Endothelial cell of umbilical vein (primary cell): ENCODE measurements at regions not wholly inside any gene's neighbourhood (a gene's known extent, or its start where the extent isn't known, plus 50 kb on each side); places are given as distances from the start of the nearest gene placed in this dataset.

ENCODE experiments used
- BruUV-seq: library from RNA; stranded (reverse); fragments of 400-500 nt; replicated peaks from 2 replicates; lab custom pipeline; 2021; lab: Mats Ljungman, UMichigan
- CTCF ChIA-PET: fragments of 300-600, 350-600 bp; sonication (Branson Sonifier 250); formaldehyde crosslinking; loops from one replicate; lab custom pipeline; 2021; ENCODE audit warnings: antibody characterized with exemption, inconsistent platforms; lab: Charles Lee
- POLR2A ChIA-PET: fragments of 300-600, 350-600 bp; sonication (Branson Sonifier 250); formaldehyde crosslinking; loops from one replicate; lab custom pipeline; 2021; ENCODE audit warnings: antibody characterized with exemption, inconsistent platforms; lab: Charles Lee
- DNase-seq: peaks from one replicate; pipeline ENCODE4 v3.0.0-alpha.2; 2011; ENCODE audit warnings: low read depth, low spot score
- FAIRE-seq: peaks from 2 replicates; lab custom pipeline; 2011; peaks lifted over from hg19 to GRCh38; lab: Jason Lieb, UNC
- H2AFZ ChIP-seq: 2 replicates; pipeline ENCODE4 v1.6.0; 2012; ENCODE audit warnings: low read depth, low read length, control low read depth, inconsistent platforms
- H3K27ac ChIP-seq: 2 replicates; pipeline ENCODE4 v1.5.1; 2011; ENCODE audit warnings: low read depth, mild to moderate bottlenecking, control low read depth, low read length, moderate library complexity; ENCODE audit not compliant: insufficient read depth
- H3K27me3 ChIP-seq, 2 experiments: 2 replicates each; pipeline versions ENCODE4 v1.6.0 to v1.6.1; 2011; ENCODE audit warnings: low read length in 2 of 2, mixed read lengths in 1 of 2; ENCODE audit not compliant: control insufficient read depth in 2 of 2, insufficient read depth in 2 of 2
- H3K36me3 ChIP-seq, 2 experiments: 2 replicates in 1 of 2; 3 replicates in 1 of 2; pipeline ENCODE4 v1.5.1; 2011; ENCODE audit warnings: low read length in 2 of 2, mild to moderate bottlenecking in 1 of 2, moderate library complexity in 1 of 2; ENCODE audit not compliant: control insufficient read depth in 2 of 2, insufficient read depth in 2 of 2; ENCODE audit errors: extremely low read depth in 1 of 2
- H3K4me1 ChIP-seq: 3 replicates; pipeline ENCODE4 v1.5.1; 2011; ENCODE audit warnings: mild to moderate bottlenecking, low read length; ENCODE audit not compliant: control insufficient read depth, insufficient read depth; ENCODE audit errors: extremely low read depth
- H3K4me2 ChIP-seq: 2 replicates; pipeline ENCODE4 v1.6.1; 2011; ENCODE audit warnings: low read length, control low read depth, mixed read lengths; ENCODE audit not compliant: insufficient read depth
- H3K4me3 ChIP-seq, 3 experiments: fragments of 200-600 bp in 1 of 3; sonication (generic), shearing (Covaris generic) in 1 of 3; replicated peaks in 1 of 3; 2 replicates each; pipeline ENCODE4 v1.5.1; 2011 to 2016; ENCODE audit warnings: control low read depth in 3 of 3, low read length in 3 of 3, mild to moderate bottlenecking in 2 of 3, inconsistent platforms in 1 of 3, low read depth in 1 of 3, moderate library complexity in 1 of 3; ENCODE audit not compliant: insufficient read depth in 1 of 3
- H3K79me2 ChIP-seq: 2 replicates; pipeline ENCODE4 v1.6.0; 2012; ENCODE audit warnings: low read length, inconsistent platforms; ENCODE audit not compliant: control insufficient read depth, insufficient read depth
- H3K9ac ChIP-seq: replicated peaks from 2 replicates; pipeline ENCODE3; 2011; ENCODE audit warnings: low read length, control low read depth; ENCODE audit not compliant: insufficient read depth; ENCODE audit errors: extremely low read depth
- H3K9me1 ChIP-seq: replicated peaks from 3 replicates; pipeline ENCODE4 v1.6.0; 2011; ENCODE audit warnings: mild to moderate bottlenecking, low read length; ENCODE audit not compliant: control insufficient read depth, insufficient read depth; ENCODE audit errors: extremely low read depth
- H3K9me3 ChIP-seq: replicated peaks from 2 replicates; pipeline ENCODE4 v1.5.1; 2012; ENCODE audit warnings: low read length, inconsistent platforms; ENCODE audit not compliant: control insufficient read depth, insufficient read depth
- H4K20me1 ChIP-seq: replicated peaks from 2 replicates; pipeline ENCODE3; 2011; ENCODE audit warnings: mild to moderate bottlenecking, low read length; ENCODE audit not compliant: control insufficient read depth, insufficient read depth; ENCODE audit errors: extremely low read depth
- EZH2 ChIP-seq: IDR thresholded peaks from 2 replicates; pipeline ENCODE4 v1.6.1; 2012; ENCODE audit warnings: borderline replicate concordance, low read depth, mild to moderate bottlenecking, moderate library complexity, low read length, inconsistent platforms; ENCODE audit not compliant: severe bottlenecking
- FOS ChIP-seq: IDR thresholded peaks from 2 replicates; pipeline ENCODE4 v1.6.1; 2011; ENCODE audit warnings: mild to moderate bottlenecking, low read length, moderate library complexity, borderline replicate concordance; ENCODE audit not compliant: insufficient read depth
- GATA2 ChIP-seq: IDR thresholded peaks from 2 replicates; pipeline ENCODE4 v1.7.0; 2011; ENCODE audit warnings: low read depth, mild to moderate bottlenecking, moderate library complexity, mixed read lengths, low read length; ENCODE audit not compliant: insufficient read length, insufficient read depth
- JUN ChIP-seq: IDR thresholded peaks from 2 replicates; pipeline ENCODE4 v1.6.1; 2011; ENCODE audit warnings: borderline replicate concordance, low read depth; ENCODE audit not compliant: insufficient read length, insufficient read depth
- MYC ChIP-seq: IDR thresholded peaks from one replicate; pipeline ENCODE4 v1.6.1; 2011; ENCODE audit warnings: mild to moderate bottlenecking, low read depth, low read length
- POLR2A ChIP-seq: IDR thresholded peaks from 2 replicates; pipeline ENCODE4 v1.6.1; 2012; ENCODE audit warnings: low read depth, mild to moderate bottlenecking, control low read depth, low read length
- POLR2AphosphoS5 ChIP-seq: IDR thresholded peaks from 2 replicates; pipeline ENCODE4 v1.6.1; 2012; ENCODE audit warnings: low read depth, mild to moderate bottlenecking, control low read depth, low read length, moderate library complexity; ENCODE audit not compliant: insufficient read depth
- dilution Hi-C: fragments of 300-500 bp; cut with MboI; formaldehyde crosslinking; loops from one replicate; pipeline ENCODE4 v1.15.0; 2019; ENCODE audit warnings: low sequenced_read_pairs; ENCODE audit not compliant: extremely low pct_ligation_motif_present
- intact Hi-C: fragments of 100-400 bp; cut with micrococcal nuclease; formaldehyde crosslinking; loops from one replicate; pipeline ENCODE4 v1.10.0; 2022
- TF ChIP-seq, protein P1 (sequence below), 2 donors: IDR thresholded peaks; 1 replicate in 1 of 2; 2 replicates in 1 of 2; pipeline ENCODE4 v1.5.1; 2011; ENCODE audit warnings: low read length in 2 of 2, mild to moderate bottlenecking in 2 of 2, moderate library complexity in 2 of 2, control low read depth in 1 of 2, inconsistent platforms in 1 of 2, low read depth in 1 of 2; ENCODE audit not compliant: insufficient read depth in 1 of 2; ENCODE audit errors: extremely low read depth in 1 of 2
- TF ChIP-seq, protein P2 (sequence below): IDR thresholded peaks from 2 replicates; pipeline ENCODE4 v1.6.1; 2011; ENCODE audit not compliant: insufficient read depth, insufficient read length

DNA sequence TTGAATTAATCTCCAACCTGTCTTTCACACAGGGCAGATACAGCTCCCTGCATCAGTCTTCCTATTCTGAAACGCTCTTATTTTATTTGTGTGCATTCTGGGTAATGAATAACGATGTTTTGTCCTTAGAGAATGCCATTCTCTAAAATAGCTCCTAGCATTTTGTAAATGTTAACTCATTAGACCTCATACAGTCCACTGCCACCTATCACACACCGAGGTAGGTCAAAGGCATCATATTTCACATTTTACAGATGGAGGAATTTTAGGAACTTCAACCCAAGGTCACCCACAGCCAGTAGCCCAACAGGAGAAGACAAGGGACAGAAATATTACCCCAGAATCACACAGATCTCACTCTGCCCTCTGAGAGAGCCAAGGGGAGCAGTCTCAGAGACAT, 455.4 kb upstream of the GYPC start:
- Histone ChIP-seq H3K27ac (no peak overlapping the region), H3K9ac (no peak overlapping the region), H3K4me2 (no peak overlapping the region), H3K9me3 (no peaks in the 10 kb centered on the region), H2AFZ (no peak overlapping the region), H3K4me1 (no peaks in the 10 kb centered on the region), H3K27me3 (no peaks in the 10 kb centered on the region), H4K20me1 (no peaks in the 10 kb centered on the region), H3K36me3 (no peaks in the 10 kb centered on the region), H3K9me1 (no peaks in the 10 kb centered on the region), H3K79me2 (no peaks in the 10 kb centered on the region), H3K4me3 (no peak overlapping the region)
- CTCF ChIA-PET = no interaction called here
- DNase-seq (no peak), FAIRE-seq (no peak)
- TF ChIP-seq FOS (no peak), EZH2 (no peak), POLR2A (no peak), MYC (no peak), POLR2AphosphoS5 (no peak), JUN (no peak), GATA2 (no peak)
- TF ChIP-seq, protein P1, sequence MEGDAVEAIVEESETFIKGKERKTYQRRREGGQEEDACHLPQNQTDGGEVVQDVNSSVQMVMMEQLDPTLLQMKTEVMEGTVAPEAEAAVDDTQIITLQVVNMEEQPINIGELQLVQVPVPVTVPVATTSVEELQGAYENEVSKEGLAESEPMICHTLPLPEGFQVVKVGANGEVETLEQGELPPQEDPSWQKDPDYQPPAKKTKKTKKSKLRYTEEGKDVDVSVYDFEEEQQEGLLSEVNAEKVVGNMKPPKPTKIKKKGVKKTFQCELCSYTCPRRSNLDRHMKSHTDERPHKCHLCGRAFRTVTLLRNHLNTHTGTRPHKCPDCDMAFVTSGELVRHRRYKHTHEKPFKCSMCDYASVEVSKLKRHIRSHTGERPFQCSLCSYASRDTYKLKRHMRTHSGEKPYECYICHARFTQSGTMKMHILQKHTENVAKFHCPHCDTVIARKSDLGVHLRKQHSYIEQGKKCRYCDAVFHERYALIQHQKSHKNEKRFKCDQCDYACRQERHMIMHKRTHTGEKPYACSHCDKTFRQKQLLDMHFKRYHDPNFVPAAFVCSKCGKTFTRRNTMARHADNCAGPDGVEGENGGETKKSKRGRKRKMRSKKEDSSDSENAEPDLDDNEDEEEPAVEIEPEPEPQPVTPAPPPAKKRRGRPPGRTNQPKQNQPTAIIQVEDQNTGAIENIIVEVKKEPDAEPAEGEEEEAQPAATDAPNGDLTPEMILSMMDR (IDR thresholded peaks at IDR 0.05; ENCODE audit: extremely low read depth in 1 of 2, insufficient read depth in 1 of 2, low read depth in 1 of 2, low read length in 2 of 2) = no peak
- TF ChIP-seq, protein P2, sequence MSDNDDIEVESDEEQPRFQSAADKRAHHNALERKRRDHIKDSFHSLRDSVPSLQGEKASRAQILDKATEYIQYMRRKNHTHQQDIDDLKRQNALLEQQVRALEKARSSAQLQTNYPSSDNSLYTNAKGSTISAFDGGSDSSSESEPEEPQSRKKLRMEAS = no peak
- dilution Hi-C loops (no loop called here), intact Hi-C loops (no loop called here)
- no TSS peak for BruUV-seq
- POLR2A ChIA-PET = no interaction called here
